Posterior cingulate gyrus (tissue), 11 donors: ENCODE measurements at regions not wholly inside any gene's neighbourhood (a gene's known extent, or its start where the extent isn't known, plus 50 kb on each side); places are given as distances from the start of the nearest gene placed in this dataset.

Source experiments
- DNase-seq, 10 donors: peaks; one replicate each; pipeline versions ENCODE4 v3.0.0 to v3.0.0-alpha.2; 2020 to 2021; ENCODE audit warnings: mixed read lengths in 3 of 10
- intact Hi-C: fragments of 100-400 bp; cut with DNase I; formaldehyde crosslinking; loops from one replicate; pipeline ENCODE4 v1.15.1; 2023

DNA sequence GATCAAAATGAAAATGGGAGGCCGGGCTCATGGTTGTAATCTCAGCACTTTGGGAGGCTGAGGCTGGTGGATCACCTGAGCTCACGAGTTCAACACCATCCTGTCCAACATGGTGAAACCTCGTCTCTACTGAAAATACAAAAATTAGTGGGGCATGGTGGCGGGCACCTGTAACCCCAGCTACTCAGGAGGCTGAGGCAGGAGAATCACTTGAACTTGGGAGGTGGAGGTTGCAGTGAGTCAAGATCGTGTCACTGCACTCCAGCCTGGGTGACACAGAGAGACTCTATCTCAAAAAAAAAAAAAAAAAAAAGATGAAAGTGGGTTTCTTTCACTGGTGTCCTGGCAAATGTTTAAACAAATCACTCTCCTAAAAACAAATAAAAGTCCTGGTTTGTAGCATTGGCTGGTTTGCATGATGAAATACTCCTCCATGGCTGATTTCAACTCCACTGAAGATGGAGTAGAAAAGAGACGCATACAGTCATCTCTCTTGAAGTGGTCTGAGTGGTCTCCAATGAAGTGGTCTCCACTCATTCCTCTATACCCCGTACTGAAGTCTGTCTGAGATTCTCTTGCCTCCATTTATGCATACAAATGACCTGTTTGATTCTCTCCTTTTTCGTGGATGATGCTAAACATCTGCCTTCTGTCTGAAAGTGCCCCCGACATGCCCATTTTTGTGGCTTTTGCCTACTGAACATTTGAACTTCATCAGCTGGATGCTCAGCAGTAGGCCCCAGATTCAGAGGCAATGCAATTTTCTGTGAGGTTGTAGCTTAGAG, 153.0 kb upstream of the FAM20A start:
- intact Hi-C loops, result no loop called here
- no peak for DNase-seq

DNA sequence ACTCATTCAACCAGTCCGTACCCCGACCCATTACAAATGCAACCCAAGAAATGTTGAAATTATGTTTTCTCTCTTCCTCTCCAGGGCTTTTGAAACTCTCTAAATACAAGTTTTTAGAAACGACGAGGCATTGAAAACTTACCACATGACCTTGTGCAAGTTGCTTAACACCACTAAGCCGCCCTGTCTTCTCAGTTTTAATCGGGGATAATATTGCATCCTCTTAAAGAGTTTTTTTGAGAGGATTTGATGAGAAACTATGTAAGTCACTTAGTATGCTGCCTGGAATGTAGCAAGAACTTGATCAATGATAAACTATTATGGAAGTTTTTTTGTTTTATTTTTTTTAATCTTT, 149.0 kb upstream of the FAM20A start:
- no peak for DNase-seq
- intact Hi-C loops, result no loop called here

DNA sequence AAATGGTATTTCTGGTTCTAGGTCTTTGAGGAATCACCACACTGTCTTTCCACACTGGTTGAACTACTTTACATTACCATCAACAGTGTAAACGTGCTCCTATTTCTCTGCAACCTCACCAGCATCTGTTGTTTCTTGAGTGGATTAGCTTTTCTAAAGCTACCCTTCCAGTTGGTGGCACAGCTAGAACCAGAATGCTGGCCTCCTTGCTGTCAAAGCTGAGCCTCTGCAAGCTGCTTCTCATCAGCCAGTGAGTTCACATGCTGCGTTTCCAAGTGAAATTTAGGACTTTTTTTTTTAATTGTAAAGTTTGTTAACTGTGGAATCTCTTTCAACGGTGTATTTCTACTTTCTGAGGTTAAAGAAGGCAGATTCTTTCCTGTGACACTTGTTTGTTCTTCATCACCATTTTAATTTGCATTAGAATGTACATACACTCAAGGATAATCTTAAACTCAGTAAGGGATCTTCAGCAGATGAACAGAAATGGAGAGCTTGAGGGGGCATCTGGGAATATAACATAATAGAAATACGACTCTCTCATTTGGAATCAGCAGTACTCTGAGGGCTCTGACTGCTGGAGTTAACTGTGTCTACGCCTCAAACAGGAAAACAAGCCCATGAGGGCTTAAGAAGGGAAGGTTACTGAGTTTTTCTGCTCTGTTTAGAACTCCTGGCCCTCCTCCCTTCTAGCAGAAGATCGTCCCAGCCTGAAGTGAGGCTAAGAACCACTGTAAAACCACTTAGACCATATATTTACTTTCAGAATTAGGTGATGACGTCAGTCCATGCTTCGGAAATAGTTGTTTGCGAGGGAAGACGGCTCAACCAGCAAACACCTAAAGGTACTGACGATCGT, 148.4 kb upstream of the FAM20A start:
- DNase-seq, result no peak
- intact Hi-C loops, result no loop called here

DNA sequence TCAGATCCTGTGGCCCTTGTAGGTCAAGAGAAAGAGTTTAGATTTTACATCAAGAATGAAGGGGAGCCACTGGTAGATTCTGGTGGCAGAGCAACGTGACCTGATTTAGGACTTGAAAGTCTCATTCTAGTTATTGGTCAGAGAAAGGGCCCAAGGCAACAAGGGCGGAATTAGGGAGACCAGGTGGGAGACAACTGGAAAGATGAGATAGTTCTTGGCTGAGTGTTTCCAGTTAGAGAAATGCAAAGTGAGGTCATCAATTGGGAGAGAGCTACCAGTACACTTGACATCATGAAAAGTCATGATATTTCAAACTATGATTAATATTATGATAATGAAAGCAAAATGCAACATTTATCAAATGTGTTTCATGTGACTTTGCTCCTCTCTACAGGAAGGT, 147.2 kb upstream of the FAM20A start:
- no peak for DNase-seq
- intact Hi-C loops, result no loop called here

DNA sequence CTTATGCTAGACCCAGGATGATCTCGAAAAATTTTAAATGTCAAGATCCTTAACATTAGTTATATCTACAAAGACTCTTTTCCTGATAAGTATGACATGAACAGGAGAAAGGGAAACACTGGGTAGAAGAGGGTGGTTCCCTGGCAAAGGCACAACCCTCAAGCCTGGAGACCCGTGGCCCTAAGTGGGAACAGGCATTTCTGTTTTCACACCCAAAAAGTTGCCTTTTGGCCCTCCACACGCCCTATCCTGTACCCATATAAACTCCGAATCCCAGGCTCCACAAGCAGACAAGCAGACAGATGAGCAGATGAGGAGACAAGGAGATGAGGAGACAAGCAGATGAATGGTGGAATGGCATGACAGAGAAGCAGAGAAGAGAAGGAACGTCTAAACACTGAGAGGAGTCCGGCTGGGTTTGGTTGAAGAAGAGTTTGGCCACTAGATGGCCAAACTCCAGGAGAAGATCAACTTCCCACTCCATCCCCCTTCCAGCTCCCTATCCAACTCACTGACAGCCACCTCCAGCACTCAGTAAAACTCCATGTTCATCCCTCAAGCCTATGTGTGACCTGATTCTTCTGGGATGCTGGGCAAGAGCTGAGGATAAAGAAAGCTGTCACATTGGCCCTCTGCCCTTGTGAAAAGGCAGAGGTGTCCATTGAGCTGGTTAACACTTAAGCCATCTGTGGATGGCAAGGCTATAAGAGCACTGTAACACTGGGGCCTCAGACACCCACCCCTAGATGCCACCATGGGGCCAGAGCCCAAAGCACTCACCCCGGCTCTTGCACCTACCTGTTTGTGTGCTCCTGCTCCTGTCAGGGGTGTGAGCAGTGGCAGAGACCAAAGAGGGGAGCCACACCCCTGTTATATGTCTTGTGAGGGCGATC, 139.6 kb upstream of the FAM20A start:
- intact Hi-C loops, result no loop called here
- no peak for DNase-seq

DNA sequence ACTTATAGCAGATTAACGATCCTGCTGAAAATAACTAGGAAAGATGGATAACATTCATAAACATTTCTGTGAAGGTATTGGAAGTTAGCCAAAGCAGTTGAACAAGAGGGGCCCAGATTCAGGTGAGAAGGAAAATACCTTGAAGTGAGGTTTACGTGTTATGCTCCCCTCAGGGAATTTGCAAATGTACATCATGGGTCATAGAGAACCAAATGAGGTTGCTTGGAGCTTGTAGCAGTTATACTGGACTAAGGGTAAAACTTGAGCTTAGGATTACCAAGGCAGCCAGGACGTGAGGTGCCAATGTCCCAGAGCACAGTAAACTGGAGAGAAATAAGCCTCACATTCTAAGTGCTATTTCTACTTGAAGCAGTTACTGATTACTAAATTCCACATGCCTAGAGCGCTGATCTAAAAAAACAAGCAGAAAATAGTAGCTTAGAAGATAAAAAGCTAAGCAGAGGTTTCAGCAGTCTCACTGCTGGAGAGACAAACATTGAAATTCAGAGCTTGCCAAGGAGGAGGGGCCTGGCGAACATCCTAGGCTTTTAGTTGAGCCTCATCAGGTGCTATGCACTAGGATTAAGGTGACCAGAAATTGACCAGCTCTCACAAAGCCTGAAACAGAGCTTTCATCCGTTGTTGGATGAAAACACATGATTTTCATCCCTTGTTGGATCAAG, 136.7 kb upstream of the FAM20A start:
- intact Hi-C loops, result no loop called here
- no peak for DNase-seq

DNA sequence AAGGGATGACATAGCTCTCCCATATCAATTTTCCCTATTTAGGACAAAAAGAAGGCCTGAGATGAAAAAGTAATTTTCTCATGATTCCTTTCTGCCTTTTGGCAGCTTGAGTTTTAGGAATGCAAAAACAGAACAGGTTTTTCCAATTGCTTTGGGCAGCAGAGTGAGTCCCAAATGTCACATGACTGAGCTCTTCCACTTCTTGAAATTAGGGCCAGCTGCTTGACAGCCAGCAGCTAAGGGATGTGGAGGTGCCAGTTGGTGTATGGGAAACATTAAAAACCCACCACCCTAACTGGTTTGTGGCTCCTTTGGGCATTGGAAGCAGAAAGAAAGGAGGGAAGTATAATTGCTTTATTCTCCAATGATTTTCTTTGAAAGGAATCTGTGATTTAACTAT, 133.8 kb upstream of the FAM20A start:
- intact Hi-C loops, result no loop called here
- DNase-seq, result no peak

DNA sequence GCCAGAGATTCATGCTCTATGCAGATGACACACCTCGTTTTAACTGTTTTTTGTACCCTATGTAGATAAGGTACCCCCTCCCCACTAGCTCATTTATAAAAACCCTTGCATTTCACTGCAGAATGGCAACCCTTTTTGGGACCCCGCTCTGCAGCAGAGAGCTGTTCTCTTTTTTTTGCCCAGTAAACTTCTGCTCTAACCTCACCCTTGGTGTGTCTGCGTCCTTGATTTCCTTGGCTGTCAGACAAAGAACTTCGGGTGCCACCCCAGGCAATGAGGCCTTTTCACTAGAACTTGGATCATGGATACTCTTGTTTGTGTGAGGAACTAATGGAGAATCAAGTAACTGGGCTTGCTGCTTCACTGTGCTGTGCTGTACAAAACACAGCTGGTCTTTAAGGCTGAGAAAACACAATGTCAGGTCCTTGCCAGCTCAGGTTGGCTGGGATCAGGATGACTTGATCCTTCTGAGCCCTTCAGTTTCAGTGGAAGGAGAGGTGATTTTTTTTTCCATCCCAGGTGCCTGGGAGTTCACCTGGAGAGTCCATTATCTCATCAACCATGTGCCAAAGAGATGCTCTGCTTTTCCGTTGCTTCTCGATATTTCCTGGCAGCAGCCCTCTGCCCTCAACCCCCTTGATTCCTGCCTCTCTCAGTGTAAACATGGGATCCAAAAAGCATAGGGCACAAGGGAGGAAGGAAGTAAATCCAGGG, 133.2 kb upstream of the FAM20A start:
- DNase-seq, result no peak
- intact Hi-C loops, result no loop called here

DNA sequence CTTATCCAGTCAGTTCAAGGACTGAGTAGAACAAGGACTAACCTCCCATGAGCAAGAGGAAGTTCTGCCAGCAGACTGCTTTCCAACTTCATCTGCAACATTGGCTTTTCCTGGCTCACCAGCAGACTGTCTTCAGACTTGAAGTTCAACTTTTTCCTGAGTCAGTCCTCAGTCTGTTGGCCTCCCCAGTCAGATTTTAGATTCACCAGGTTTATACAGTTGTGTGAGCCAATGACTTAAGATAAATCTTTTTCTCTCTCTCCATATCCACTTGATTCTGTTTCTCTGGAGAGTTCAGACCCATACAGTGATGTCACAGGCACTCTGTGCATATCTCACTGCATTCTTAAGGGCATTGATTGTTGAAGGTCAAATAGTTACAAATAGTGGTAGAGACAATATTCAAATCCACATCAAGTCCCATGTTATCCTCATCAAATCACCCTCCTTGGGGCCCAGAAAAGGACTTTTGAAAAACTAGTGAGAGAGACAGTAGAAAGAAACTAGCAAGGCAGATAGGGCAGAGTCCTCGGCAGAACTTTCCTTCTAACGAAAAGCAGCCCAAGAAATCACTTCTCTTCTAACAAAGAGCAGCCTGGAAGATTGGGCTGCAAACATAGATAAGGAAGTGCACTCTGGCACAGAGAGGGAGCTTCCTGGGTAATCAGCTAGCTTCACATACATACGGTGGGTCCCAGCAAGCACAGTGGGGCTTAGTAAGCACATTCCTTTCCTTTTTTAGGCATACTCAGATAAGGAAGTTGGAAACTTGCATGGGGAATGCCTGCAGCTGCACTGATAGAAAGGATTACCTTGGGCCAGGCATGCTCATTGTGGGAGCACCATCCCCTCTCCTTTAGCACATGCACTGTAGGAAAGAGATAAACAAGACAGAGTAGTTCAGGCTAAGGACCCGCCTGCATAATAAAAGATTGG, 132.3 kb upstream of the FAM20A start:
- DNase-seq, result no peak
- intact Hi-C loops, result no loop called here

DNA sequence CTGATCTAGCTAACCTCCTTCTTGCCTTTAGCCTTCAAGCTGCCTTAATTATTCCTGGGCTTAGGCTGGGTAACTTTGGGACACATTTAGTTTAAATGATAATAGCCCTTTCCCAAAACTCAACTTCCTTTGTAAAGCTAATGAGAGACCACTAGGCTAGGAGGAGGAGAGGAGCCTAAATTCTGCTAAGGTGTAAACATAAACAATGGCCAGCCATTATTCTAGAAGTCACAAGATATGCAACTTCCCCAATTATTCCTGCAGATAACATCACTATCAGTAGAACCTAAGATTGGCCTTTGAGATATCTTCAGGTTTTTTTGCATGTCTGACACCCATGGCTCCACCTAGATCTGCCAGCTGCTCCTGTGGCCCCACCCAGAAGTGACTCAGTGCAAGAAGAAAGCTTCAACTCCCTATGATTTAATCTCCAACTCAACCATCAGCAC, 131.2 kb upstream of the FAM20A start:
- intact Hi-C loops, result no loop called here
- DNase-seq, result no peak

DNA sequence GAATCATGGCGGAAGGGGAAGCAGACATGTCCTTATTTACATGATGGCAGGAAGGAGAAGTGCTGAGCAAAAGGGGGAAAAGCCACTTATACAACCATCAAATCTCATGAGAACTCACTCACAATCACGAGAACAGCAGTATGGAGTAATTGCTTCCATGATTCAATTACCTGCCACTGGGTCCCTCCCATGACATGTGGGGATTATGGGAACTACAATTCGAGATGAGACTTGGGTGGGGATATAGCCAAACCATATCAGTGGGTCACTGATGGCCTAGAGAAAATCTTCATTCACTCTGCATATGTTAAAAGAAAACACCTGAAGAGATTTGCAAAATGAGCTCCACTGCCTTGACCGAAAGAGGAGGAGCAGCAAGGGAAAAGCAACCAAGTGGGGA, 130.3 kb upstream of the FAM20A start:
- no peak for DNase-seq
- intact Hi-C loops, result no loop called here

DNA sequence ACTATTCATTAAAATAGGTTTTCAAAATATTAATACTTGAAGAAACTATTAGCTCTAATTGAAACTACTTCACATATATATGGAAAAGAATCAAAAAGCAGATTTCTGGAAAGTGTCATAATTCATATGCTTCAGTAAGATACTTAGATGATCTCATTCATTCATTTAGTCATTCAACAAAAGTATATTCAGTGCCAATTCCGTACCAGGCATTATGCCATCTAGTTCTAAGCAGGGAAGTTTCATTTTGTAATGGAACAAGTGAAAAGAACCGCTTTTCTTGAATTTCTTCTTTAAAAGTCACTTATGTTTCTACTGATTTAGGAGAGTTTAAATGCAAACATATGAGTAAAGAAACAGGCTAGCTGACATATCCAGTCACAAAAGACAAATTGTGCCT, 118.3 kb upstream of the FAM20A start:
- intact Hi-C loops, result no loop called here
- no peak for DNase-seq

DNA sequence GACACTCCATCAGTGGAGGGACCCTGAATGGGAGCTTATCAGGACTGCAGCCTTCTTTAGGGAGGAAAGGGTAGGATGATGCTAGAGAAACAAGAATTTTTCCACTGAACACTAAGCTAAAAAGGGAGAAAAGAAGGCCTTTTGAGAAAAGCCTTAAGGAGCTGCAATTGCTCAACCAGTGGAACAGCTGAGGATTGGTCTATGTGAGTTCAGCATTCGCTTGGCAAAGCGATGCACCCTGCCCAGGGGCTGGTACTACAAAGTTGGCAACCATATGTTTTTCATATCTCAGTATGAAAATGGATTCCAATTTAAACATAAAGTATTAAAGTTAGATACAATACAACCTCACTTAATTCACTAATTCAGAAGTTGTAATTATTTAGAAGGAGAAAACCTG, 117.8 kb upstream of the FAM20A start:
- DNase-seq, result no peak
- intact Hi-C loops, result no loop called here

DNA sequence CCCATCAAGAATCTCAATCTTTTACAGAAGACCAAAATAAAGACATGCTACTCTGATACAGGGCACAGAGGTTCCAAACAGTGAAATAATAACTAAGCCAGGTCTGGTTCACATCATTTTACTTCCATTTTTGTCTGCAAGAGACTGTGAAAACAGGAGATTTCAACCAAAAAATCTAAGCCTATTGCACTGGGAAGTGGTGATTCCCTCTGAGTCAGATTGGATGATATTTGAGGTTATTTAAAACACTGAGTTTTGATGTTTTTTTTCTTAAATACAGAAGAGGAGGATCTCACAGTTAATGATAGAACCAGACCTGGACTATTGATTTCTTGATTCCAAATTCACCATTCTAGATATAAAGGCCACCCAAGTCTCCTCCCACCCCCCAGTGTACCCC, 117.3 kb upstream of the FAM20A start:
- intact Hi-C loops, result no loop called here
- no peak for DNase-seq

DNA sequence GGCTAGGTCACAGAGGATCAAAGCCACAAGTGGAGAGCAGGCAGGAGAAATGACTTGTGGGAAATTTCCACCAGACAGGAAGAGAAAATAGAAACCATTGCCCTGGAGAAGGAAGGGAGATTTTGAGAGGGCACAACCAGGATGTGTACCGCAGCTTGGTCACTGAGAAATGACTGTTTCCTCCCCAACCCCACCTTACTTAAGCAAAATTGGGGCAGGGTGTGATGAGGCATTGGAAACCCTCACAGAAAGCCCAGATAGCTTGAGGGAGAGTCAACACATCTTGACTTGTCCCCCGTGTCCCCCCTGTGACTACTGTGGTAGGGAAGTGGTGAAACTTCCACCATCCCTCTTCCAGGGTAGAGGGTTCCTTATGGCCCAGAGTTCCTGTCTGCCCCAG, 113.5 kb upstream of the FAM20A start:
- intact Hi-C loops, result no loop called here
- DNase-seq, result no peak

DNA sequence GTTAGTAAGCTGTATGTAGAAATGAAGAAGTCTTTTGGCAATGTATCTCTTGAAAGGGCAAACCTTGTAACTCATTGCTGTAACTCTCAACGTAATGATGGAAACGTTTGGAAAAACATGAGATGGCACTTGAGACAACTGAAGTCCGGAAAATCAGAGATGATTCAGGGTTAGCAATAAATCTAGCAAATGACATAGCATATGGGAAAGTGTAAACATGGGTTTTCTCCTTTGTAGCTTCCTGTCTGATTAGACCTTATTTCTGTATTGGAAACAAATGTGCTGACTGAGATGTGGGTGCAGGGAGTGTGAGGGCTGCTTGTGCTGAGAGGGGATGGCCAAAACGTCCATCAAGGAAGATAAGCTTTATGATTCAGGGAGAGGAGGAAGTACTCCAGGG, 110.7 kb upstream of the FAM20A start:
- DNase-seq, result no peak
- intact Hi-C loops, result no loop called here

DNA sequence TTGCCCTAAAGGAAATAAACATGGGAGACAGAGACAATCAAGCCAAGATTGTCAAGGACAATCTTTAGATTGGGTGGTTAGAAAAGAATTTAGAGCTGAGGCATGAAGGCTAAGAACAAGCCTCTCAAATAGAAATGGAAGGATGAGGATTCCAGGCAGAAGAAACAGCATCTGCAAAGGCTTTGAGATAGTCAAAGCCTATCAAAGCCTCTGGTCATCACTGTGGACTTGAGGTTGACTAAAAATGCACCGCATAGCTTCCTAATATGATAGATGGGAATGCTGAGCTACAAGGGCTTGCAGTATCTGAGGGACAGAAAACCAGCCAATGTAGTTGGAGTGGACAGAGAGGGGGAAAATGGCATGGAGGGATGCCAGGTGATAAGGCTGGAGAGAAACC, 109.8 kb upstream of the FAM20A start:
- DNase-seq, result no peak
- intact Hi-C loops, result no loop called here

DNA sequence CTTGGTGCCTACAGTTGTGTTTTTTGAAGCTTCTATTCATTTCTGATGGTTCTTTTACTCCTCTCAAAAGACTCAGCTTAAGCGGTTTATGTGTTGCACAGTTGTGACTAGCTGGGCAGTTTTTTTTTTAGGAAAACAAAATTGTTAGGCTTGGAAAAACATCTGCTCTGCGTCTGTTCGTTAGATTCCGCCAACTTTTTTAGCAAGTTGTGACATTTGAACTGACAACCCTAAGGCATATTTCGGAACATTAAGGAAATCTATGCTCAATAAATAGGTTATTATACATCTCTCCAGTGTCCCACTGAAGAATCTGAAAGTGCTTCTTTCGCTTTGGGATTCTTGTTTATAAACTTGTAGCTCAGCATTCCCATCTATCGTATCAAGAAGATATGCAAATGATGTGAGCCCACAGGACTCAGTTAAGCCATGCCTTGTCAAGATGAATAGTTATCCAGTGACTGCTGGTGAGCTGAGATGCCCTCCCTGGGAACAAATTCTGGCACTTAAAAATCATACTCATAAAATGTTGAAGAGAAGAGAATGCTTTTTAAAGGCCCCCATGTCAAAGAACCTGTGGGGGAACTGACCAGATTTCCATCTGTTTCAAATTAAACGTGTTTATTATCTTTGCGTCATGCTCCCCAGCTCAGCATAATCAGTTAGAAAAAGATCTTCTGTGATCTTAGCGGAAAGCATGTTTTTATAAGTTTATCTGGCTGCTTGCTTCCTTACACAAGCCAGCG, 109.0 kb upstream of the FAM20A start:
- intact Hi-C loops, result no loop called here
- DNase-seq, result no peak
